ENCODE measurements at regions not wholly inside any gene's neighbourhood (a gene's known extent, or its start where the extent isn't known, plus 50 kb on each side); places are given as distances from the start of the nearest gene placed in this dataset.
A peak's percentile ranks its signal among the peaks of the same experiment; 100 is the strongest.

DNA sequence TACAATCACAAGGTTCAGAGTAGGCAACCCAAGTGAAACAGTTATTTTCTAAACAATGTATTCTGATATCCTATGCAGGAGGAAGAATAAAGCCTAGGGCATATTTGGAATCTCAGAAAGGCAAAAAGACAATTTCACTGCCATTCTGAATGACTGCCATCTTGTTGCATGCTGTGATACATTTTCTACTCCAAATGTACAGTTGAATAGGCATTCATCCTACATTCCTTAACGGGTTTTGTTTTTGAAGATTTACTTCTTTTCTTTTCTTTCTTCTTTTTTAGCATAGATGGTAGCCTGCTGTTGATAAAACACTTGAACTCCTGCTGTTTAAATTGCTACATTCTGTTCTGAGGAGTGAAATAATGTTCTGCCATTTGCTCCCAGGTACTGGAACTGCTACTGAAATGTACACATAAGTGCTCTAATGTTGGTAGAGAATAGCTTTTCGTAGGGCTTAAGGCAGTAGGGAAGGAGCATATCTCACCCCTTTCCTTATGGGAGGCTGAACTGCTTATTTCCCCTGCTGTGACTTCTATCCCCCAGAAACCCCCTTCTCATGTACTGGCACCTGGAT is 506.8 kb downstream of the DNAJB9 start:
- no peak overlapping the region for H4K8ac ChIP-seq (ENCODE audit: low read depth, low read length)
- DNase-seq, result no peak
- no peaks in the 10 kb centered on the region for H3K79me2 ChIP-seq (ENCODE audit: control insufficient read depth, insufficient read depth, low read length)
- H3K36me3 ChIP-seq (ENCODE audit: control insufficient read depth, insufficient read depth, low read length), result no peaks in the 10 kb centered on the region
- H3K18ac ChIP-seq (ENCODE audit: low read length), result no peak overlapping the region
- no peak overlapping the region for H3K9ac ChIP-seq (ENCODE audit: low read length)
- H3K4me1 ChIP-seq (ENCODE audit: control insufficient read depth, low read depth, low read length), result no peaks in the 10 kb centered on the region
- H3K56ac ChIP-seq (ENCODE audit: low read length), result no peak overlapping the region
- no peaks in the 10 kb centered on the region for H3K79me1 ChIP-seq (ENCODE audit: low read length)
- no CpG with 5 or more reads among the region's 2 CpGs for WGBS (ENCODE audit: extremely low coverage, insufficient coverage, low lambda C conversion rate)
- no peak overlapping the region for H2AK5ac ChIP-seq (ENCODE audit: low read length)
- no peak overlapping the region for H3K4me2 ChIP-seq (ENCODE audit: low read length)
- H3K4ac ChIP-seq (ENCODE audit: low read depth, low read length), result no peak overlapping the region
- no peak overlapping the region for H2BK120ac ChIP-seq (ENCODE audit: low read depth, low read length)
- H2BK15ac ChIP-seq (replicated peaks; ENCODE audit: low read depth), result no peak overlapping the region
- H3K27me3 ChIP-seq (ENCODE audit: insufficient read depth, low read length, poor library complexity), result no peaks in the 10 kb centered on the region
- no peak overlapping the region for H3K23ac ChIP-seq (ENCODE audit: low read length)
- H2BK5ac ChIP-seq (ENCODE audit: low read length), result no peak overlapping the region
- H3K4me3 ChIP-seq (ENCODE audit: low read length), result no peak overlapping the region
- H4K5ac ChIP-seq (ENCODE audit: low read length), result no peak overlapping the region
- no peak overlapping the region for H3K27ac ChIP-seq (ENCODE audit: low read depth, low read length)

- Histone ChIP-seq H3K79me1 (ENCODE audit: low read length) (no peaks in the 10 kb centered on the region), H2BK5ac (ENCODE audit: low read length) (no peak overlapping the region)
Observed at GRCh38 chr7:109091042-109091441, 521.4 kb downstream of the DNAJB9 start.

DNA sequence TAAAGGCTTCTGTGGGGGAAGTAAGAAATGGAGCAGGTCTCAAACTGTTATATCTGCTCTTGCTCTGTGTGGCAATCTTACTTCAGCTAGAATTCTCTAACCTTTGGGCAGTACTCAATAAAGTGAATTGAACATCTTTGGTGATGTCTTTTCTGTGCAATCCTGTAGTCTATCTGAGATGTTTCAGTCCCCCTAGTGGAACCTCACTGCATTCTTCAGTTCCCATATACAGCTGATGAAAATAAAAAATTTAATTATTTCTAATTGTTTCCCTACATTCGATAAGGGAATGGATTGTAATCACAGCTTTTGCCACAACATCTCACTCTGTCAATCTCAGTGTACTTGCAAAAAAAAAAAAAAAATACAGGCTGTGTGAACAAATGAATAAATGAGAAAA is 522.6 kb downstream of the DNAJB9 start:
- no peaks in the 10 kb centered on the region for H3K27me3 ChIP-seq (ENCODE audit: insufficient read depth, low read length, poor library complexity)
- H3K36me3 ChIP-seq (ENCODE audit: control insufficient read depth, insufficient read depth, low read length), result no peaks in the 10 kb centered on the region
- H3K4me3 ChIP-seq (ENCODE audit: low read length), result no peak overlapping the region
- no peak overlapping the region for H2AK5ac ChIP-seq (ENCODE audit: low read length)
- no CpG with 5 or more reads among the region's 1 CpG for WGBS (ENCODE audit: extremely low coverage, insufficient coverage, low lambda C conversion rate)
- H3K4me1 ChIP-seq (ENCODE audit: control insufficient read depth, low read depth, low read length), result no peaks in the 10 kb centered on the region
- H3K18ac ChIP-seq (ENCODE audit: low read length), result no peak overlapping the region
- no peak overlapping the region for H3K56ac ChIP-seq (ENCODE audit: low read length)
- no peak for DNase-seq
- H3K79me2 ChIP-seq (ENCODE audit: control insufficient read depth, insufficient read depth, low read length), result no peaks in the 10 kb centered on the region
- H3K23ac ChIP-seq (ENCODE audit: low read length), result no peak overlapping the region
- H3K79me1 ChIP-seq (ENCODE audit: low read length), result no peaks in the 10 kb centered on the region
- no peak overlapping the region for H3K4ac ChIP-seq (ENCODE audit: low read depth, low read length)
- no peak overlapping the region for H2BK5ac ChIP-seq (ENCODE audit: low read length)
- no peak overlapping the region for H3K27ac ChIP-seq (ENCODE audit: low read depth, low read length)
- H3K4me2 ChIP-seq (ENCODE audit: low read length), result no peak overlapping the region
- no peak overlapping the region for H4K5ac ChIP-seq (ENCODE audit: low read length)
- H2BK15ac ChIP-seq (replicated peaks; ENCODE audit: low read depth), result no peak overlapping the region
- H3K9ac ChIP-seq (ENCODE audit: low read length), result no peak overlapping the region
- H4K8ac ChIP-seq (ENCODE audit: low read depth, low read length), result no peak overlapping the region
- H2BK120ac ChIP-seq (ENCODE audit: low read depth, low read length), result no peak overlapping the region

More at GRCh38 chr7:109091042-109091441, 521.4 kb downstream of the DNAJB9 start:
- no peak overlapping the region for H2BK120ac ChIP-seq (ENCODE audit: low read depth, low read length)
- H3K9ac ChIP-seq (ENCODE audit: low read length), result no peak overlapping the region
- H2AK5ac ChIP-seq (ENCODE audit: low read length), result no peak overlapping the region
- no peaks in the 10 kb centered on the region for H3K79me2 ChIP-seq (ENCODE audit: control insufficient read depth, insufficient read depth, low read length)
- H3K4me2 ChIP-seq (ENCODE audit: low read length), result no peak overlapping the region
- no peak overlapping the region for H4K8ac ChIP-seq (ENCODE audit: low read depth, low read length)
- H2BK15ac ChIP-seq (replicated peaks; ENCODE audit: low read depth), result no peak overlapping the region
- no peaks in the 10 kb centered on the region for H3K27me3 ChIP-seq (ENCODE audit: insufficient read depth, low read length, poor library complexity)
- H3K4me1 ChIP-seq (ENCODE audit: control insufficient read depth, low read depth, low read length), result no peaks in the 10 kb centered on the region
- H3K36me3 ChIP-seq (ENCODE audit: control insufficient read depth, insufficient read depth, low read length), result no peaks in the 10 kb centered on the region
- no peak overlapping the region for H3K4me3 ChIP-seq (ENCODE audit: low read length)
- H3K4ac ChIP-seq (ENCODE audit: low read depth, low read length), result no peak overlapping the region
- no peak overlapping the region for H3K56ac ChIP-seq (ENCODE audit: low read length)
- DNase-seq, result no peak
- H4K5ac ChIP-seq (ENCODE audit: low read length), result no peak overlapping the region
- H3K27ac ChIP-seq (ENCODE audit: low read depth, low read length), result no peak overlapping the region
- no peak overlapping the region for H3K18ac ChIP-seq (ENCODE audit: low read length)
- no peak overlapping the region for H3K23ac ChIP-seq (ENCODE audit: low read length)
- WGBS (ENCODE audit: extremely low coverage, insufficient coverage, low lambda C conversion rate), result no CpG with 5 or more reads among the region's 1 CpG

DNA sequence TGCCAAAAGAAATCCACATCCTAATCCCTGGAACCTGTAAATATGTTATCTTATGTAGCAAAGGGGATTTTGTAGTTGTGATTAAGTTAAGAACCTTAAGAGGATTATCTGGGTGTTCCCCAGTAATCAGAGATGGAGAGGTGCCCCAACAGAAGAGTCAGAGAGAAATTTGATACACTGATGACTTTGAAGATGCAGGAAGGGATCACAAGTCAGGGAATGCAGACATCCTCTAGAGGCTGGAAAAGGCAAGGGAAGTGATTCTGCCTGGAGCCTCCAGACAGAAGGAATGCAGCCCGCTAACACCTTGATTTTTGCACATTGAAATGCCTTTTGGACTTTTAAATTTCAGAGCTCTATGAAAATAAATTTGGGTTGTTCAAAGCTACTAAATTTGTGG is 531.7 kb downstream of the DNAJB9 start:
- Histone ChIP-seq H3K36me3 (ENCODE audit: control insufficient read depth, insufficient read depth, low read length) (no peaks in the 10 kb centered on the region), H3K4me2 (ENCODE audit: low read length) (no peak overlapping the region)
- no CpG with 5 or more reads among the region's 1 CpG for WGBS (ENCODE audit: extremely low coverage, insufficient coverage, low lambda C conversion rate)

GRCh38 chr7:109109558-109109957 is 539.9 kb downstream of the DNAJB9 start:
- Histone ChIP-seq H3K4me3 (ENCODE audit: low read length) (no peak overlapping the region), H3K27ac (ENCODE audit: low read depth, low read length) (no peak overlapping the region), H4K5ac (ENCODE audit: low read length) (no peak overlapping the region), H3K27me3 (ENCODE audit: insufficient read depth, low read length, poor library complexity) (no peaks in the 10 kb centered on the region), H3K36me3 (ENCODE audit: control insufficient read depth, insufficient read depth, low read length) (no peaks in the 10 kb centered on the region), H3K23ac (ENCODE audit: low read length) (no peak overlapping the region), H3K4ac (ENCODE audit: low read depth, low read length) (no peak overlapping the region), H3K79me2 (ENCODE audit: control insufficient read depth, insufficient read depth, low read length) (no peaks in the 10 kb centered on the region), H2BK120ac (ENCODE audit: low read depth, low read length) (no peak overlapping the region), H3K4me1 (ENCODE audit: control insufficient read depth, low read depth, low read length) (no peaks in the 10 kb centered on the region), H3K18ac (ENCODE audit: low read length) (no peak overlapping the region), H3K4me2 (ENCODE audit: low read length) (no peak overlapping the region), H2BK5ac (ENCODE audit: low read length) (no peak overlapping the region), H2BK15ac (replicated peaks; ENCODE audit: low read depth) (no peak overlapping the region), H2AK5ac (ENCODE audit: low read length) (no peak overlapping the region), H3K79me1 (ENCODE audit: low read length) (no peaks in the 10 kb centered on the region), H4K8ac (ENCODE audit: low read depth, low read length) (no peak overlapping the region), H3K56ac (ENCODE audit: low read length) (no peak overlapping the region), H3K9ac (ENCODE audit: low read length) (no peak overlapping the region)
- WGBS (ENCODE audit: extremely low coverage, insufficient coverage, low lambda C conversion rate), result no CpG with 5 or more reads among the region's 1 CpG
- DNase-seq, result no peak

More for the DNA sequence above, 531.7 kb downstream of the DNAJB9 start:
- no peak overlapping the region for H3K27ac ChIP-seq (ENCODE audit: low read depth, low read length)
- no peak overlapping the region for H2AK5ac ChIP-seq (ENCODE audit: low read length)
- H3K9ac ChIP-seq (ENCODE audit: low read length), result no peak overlapping the region
- no peak overlapping the region for H3K56ac ChIP-seq (ENCODE audit: low read length)
- H3K4me3 ChIP-seq (ENCODE audit: low read length), result no peak overlapping the region
- no peak overlapping the region for H3K23ac ChIP-seq (ENCODE audit: low read length)
- no peak overlapping the region for H2BK15ac ChIP-seq (replicated peaks; ENCODE audit: low read depth)
- no peaks in the 10 kb centered on the region for H3K27me3 ChIP-seq (ENCODE audit: insufficient read depth, low read length, poor library complexity)
- no peaks in the 10 kb centered on the region for H3K79me1 ChIP-seq (ENCODE audit: low read length)
- H3K18ac ChIP-seq (ENCODE audit: low read length), result no peak overlapping the region
- no peak overlapping the region for H2BK5ac ChIP-seq (ENCODE audit: low read length)
- H4K5ac ChIP-seq (ENCODE audit: low read length), result no peak overlapping the region
- no peak overlapping the region for H3K4ac ChIP-seq (ENCODE audit: low read depth, low read length)
- no peak overlapping the region for H2BK120ac ChIP-seq (ENCODE audit: low read depth, low read length)
- H3K4me1 ChIP-seq (ENCODE audit: control insufficient read depth, low read depth, low read length), result no peaks in the 10 kb centered on the region
- peak; percentile 78 for DNase-seq
- no peak overlapping the region for H4K8ac ChIP-seq (ENCODE audit: low read depth, low read length)
- H3K79me2 ChIP-seq (ENCODE audit: control insufficient read depth, insufficient read depth, low read length), result no peaks in the 10 kb centered on the region

DNA sequence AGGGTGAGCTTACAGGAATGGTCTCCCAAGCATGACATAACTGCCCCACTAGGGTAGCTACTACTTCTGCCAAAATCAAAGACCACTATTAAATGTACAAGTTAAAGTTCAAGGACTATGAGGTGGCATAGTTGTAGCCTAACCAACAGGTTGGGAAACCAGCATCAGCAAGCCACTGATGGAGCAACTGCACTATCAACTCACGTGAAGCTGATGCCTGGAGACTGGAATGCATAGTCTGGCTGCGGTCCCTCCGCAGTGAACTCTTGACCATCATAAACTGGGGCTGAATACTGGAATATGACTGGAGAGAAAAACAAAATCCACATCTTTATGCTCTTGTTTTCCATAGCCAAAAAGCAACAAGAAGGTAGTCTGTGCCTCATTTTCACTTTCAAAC is 541.4 kb downstream of the DNAJB9 start:
- Histone ChIP-seq H2BK5ac (ENCODE audit: low read length) (no peak overlapping the region), H3K36me3 (ENCODE audit: control insufficient read depth, insufficient read depth, low read length) (no peaks in the 10 kb centered on the region), H3K56ac (ENCODE audit: low read length) (no peak overlapping the region), H3K79me2 (ENCODE audit: control insufficient read depth, insufficient read depth, low read length) (no peaks in the 10 kb centered on the region), H3K4me1 (ENCODE audit: control insufficient read depth, low read depth, low read length) (no peaks in the 10 kb centered on the region), H3K23ac (ENCODE audit: low read length) (no peak overlapping the region), H2AK5ac (ENCODE audit: low read length) (no peak overlapping the region), H3K4me3 (ENCODE audit: low read length) (no peak overlapping the region), H3K4me2 (ENCODE audit: low read length) (no peak overlapping the region), H3K27me3 (ENCODE audit: insufficient read depth, low read length, poor library complexity) (no peaks in the 10 kb centered on the region), H3K79me1 (ENCODE audit: low read length) (no peaks in the 10 kb centered on the region), H2BK120ac (ENCODE audit: low read depth, low read length) (no peak overlapping the region), H4K8ac (ENCODE audit: low read depth, low read length) (no peak overlapping the region), H2BK15ac (replicated peaks; ENCODE audit: low read depth) (no peak overlapping the region), H3K4ac (ENCODE audit: low read depth, low read length) (no peak overlapping the region), H4K5ac (ENCODE audit: low read length) (no peak overlapping the region), H3K9ac (ENCODE audit: low read length) (no peak overlapping the region), H3K27ac (ENCODE audit: low read depth, low read length) (no peak overlapping the region), H3K18ac (ENCODE audit: low read length) (no peak overlapping the region)
- no peak for DNase-seq
- WGBS (ENCODE audit: extremely low coverage, insufficient coverage, low lambda C conversion rate), result no CpG with 5 or more reads among the region's 3 CpGs

Data from mesendoderm (in vitro differentiated cells).